OCI-LY3 (cell line): ENCODE measurements at regions not wholly inside any gene's neighbourhood (a gene's known extent, or its start where the extent isn't known, plus 50 kb on each side); places are given as distances from the start of the nearest gene placed in this dataset.

Experiments used
- CTCF ChIP-seq: fragments of 200-600, 300-600 bp; sonication (generic); IDR thresholded peaks from 2 replicates; pipeline ENCODE4 v1.5.1; 2014; ENCODE audit warnings: antibody characterized with exemption, low read length, low read depth
- EZH2phosphoT487 ChIP-seq: fragments of 200-600 bp; shearing (Covaris generic); IDR thresholded peaks from 2 replicates; pipeline ENCODE4 v1.6.1; 2018; ENCODE audit warnings: antibody characterized with exemption, mixed run types, low read depth

DNA sequence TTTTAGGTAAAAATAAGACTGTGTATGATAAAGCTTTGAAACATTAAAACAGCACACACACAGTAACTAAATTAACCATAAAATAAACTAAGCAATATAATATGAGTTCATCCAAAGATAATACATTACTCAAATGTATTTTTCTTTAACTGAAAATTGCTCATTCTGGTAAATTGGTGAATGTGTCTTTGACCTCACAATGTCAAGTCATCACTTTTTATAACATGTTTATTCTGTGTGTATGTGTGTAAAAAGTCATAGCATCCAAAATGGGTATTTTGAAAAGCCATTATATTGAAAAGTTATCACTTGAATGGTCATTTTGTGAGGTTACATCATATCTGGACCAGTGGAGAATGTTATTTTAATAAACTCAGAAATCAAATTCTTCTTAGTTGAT lies 724.6 kb downstream of the ADGRL2 start:
- no peak for TF ChIP-seq CTCF
- no peak for TF ChIP-seq EZH2phosphoT487
